ENCODE measurements at regions not wholly inside any gene's neighbourhood (a gene's known extent, or its start where the extent isn't known, plus 50 kb on each side); places are given as distances from the start of the nearest gene placed in this dataset.
A peak's percentile ranks its signal among the peaks of the same experiment; 100 is the strongest.
"Not testable (repeated sequence)": the region's sequence is repeated elsewhere in the genome, so short reads cannot be mapped to it uniquely, and the experiment has no call there.

DNA sequence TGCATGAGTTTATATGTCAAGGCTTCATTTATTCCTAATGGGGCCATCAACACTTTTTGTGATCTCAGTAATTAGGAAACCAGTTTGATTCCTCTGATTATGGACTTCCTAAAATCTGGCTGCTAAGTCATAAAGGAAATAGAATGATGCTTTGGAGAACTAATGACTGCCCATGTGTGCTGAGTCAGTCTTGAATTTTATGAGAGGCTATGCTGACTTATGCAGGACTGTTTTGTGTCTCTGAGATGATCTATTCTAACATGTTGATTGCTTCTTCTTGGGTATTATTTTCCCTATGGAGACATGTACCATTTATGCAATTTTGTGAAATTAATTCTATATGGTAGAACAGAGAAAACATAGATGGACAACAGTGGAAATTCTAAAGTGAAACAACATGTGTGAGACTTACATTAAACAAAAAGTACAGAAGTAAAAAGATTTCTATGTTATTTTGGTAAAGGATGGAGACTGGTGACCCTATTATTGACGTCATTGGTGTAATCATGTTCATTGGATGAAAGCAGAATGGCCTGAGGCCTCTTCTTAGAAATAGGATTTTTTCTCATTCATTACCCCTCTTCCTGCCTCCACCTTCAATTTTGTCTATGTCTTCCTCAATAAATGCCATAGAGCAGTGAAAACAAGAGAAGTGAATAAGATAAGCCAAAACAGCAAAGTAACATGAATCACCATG lies 1658.2 kb upstream of the PIK3C3 start:
- no peaks in the 10 kb centered on the region for H3K36me3 ChIP-seq
- no peak for DNase-seq
- no peaks in the 10 kb centered on the region for H3K9me3 ChIP-seq
- H3K27me3 ChIP-seq: no peaks in the 10 kb centered on the region
- H3K4me3 ChIP-seq: no peak overlapping the region

DNA sequence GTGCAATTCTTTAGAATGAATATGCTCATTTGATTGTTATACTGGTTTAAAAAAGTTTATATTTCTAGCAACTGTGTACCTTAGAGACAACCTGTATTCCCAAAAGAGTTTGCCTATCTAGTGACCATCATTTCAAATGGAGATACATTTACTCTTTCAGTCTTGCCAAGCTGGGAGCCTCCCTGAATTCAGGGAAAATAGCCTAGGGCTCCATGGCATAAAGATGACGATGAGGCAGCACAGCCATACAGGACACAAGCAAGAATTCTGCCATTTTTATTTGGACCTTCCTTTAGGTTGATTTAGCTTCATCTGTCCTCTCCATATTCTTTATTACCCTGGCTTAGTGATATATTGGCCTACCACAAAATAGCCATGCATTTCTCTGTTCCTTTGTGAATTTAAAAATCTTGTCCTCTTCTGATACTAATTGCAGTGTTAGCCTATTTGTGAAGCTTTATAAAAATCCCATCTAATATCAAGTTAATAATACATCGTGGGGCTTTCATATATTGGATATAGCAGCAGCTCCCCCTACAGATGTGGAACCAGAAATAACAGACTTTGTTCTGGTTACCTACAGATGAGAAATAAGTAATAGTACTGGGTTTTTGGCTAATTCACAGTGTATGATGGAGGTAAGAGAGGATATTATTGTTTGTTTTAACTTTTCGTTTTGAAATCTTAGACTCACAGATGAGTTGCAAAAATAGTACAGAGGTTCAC lies 1661.9 kb upstream of the PIK3C3 start:
- Histone ChIP-seq H3K27me3 (no peaks in the 10 kb centered on the region), H3K9me3 (no peaks in the 10 kb centered on the region), H3K4me3 (no peak overlapping the region), H3K36me3 (no peaks in the 10 kb centered on the region)
- DNase-seq: no peak

DNA sequence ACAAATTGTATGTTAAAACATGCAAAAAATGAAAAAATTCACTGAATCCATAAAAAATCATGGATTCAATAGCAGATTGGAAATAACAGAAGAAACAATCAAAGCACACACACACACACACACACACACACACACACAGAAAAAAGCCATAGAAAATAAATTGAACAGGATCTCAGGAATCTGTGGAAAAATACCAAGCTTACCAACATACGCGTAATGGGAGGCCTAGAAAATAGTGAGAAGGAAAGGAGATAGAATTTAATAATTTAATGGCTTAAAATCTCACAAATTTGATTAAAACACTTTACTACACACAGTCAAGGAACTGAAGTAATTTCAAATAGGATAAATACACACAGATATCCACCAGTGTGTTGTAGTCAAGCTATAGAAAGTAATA lies 1671.5 kb upstream of the PIK3C3 start:
- Histone ChIP-seq H3K9me3 (no peaks in the 10 kb centered on the region), H3K4me3 (no peak overlapping the region), H3K36me3 (no peaks in the 10 kb centered on the region), H3K27me3 (no peaks in the 10 kb centered on the region)
- no peak for DNase-seq

DNA sequence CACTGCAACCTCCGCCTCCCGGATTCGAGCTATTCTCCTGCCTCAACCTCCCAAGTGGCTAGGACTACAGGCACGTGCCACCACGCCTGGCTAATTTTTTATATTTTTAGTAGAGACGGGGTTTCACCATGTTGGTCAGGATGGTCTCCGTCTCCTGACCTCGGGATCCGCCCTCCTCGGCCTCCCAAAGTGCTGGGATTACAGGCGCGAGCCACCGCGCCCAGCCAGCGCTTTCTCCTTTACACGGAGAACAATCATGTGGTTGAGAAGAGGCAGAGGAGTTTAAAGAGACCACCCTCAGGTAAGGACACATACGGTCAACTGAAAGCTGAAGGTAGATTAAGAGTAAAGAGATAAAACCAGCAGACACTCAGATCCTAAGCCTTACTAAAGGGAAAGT lies 1673.7 kb upstream of the PIK3C3 start:
- not testable (repeated sequence) for H3K4me3 ChIP-seq, H3K36me3 ChIP-seq, H3K27me3 ChIP-seq, H3K9me3 ChIP-seq, DNase-seq

DNA sequence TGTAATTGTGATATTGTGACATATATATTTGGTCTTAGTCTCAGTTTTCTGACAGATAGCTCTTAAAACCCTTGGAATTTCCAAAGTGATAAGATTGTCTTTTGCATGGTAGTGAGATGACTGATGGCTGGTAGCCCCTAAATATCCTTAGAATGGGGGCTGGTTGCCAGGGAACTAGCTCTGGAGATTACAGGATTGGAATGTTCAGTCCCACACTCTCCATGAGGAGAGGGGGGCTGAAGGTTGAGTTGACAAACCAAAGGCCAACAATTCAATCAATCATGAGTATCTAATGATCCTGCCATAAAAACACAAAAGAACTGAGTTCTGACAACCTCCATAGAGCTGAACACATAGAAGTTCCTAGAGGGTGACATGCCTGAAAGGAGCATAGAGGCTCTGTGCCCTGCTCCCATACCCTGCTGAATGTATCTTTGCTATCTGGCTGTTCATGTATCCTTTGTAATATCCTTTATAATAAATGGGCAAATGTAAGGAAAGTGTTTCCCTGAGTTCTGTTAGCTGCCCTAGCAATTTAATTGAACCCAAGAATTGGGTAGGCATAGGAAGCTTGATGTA lies 1680.3 kb upstream of the PIK3C3 start:
- no peak for DNase-seq
- Histone ChIP-seq H3K36me3 (no peaks in the 10 kb centered on the region), H3K4me3 (no peak overlapping the region), H3K9me3 (no peaks in the 10 kb centered on the region), H3K27me3 (no peaks in the 10 kb centered on the region)

DNA sequence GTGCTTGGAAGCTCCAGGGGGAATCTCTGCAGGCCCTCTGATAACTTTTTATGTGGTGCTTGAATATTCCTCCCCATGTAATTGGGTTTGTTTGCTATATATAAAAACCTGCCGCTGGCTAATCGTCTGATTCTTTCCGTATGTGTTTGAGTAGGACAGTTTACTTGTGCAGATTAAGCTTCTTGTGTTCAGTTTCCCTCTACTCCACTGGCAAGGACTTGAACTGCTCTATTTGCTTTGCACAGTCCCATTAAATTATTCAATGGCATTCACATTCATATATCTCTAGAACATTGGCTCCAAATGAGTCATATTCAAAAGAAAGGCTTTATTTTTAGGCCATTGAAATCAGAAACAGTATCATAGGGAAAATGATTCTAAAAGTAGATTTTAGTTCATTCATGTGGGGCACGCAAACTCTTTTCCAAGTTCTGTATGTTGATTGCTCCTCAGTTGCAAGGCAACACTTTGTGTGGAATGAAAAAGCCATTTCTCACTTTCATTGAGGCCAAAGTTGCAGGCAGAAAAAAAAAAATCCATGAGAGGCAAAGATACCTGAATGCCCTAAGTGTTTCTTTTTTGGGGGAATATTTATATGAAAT lies 1682.3 kb upstream of the PIK3C3 start:
- H3K36me3 ChIP-seq: no peaks in the 10 kb centered on the region
- DNase-seq: no peak
- no peaks in the 10 kb centered on the region for H3K27me3 ChIP-seq
- no peak overlapping the region for H3K4me3 ChIP-seq
- no peaks in the 10 kb centered on the region for H3K9me3 ChIP-seq

DNA sequence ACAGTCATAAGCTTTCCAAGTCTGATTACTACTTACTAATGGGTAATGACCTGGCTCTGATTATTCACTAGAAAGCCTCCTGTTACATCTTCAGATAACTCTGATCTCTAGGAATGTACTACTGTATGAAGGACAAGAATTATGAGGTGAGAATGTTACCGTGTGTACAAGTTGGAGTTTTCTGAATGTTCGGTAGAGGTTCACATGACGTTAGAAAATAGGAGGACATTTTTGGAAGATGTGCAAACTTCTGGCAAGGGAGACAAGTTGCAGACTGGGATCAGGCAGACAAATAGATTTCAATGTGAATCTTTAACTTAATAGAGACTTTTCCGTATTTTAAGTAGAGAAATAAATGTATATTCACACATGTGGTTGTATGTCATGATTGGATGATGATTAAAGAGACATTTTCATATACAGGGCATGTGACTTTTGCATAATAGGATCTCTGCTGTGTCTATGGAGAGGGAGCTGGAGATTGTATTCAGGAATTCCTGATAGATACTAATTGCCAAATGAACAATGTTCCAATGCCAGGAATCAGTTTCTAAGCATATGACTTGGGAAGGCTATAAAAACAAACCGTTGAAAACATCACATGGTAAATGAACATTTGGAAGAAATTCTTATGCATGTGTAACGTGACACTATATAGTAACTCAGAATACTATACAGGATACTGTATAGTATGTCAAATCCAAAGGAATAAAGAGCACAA lies 1695.8 kb upstream of the PIK3C3 start:
- Histone ChIP-seq H3K27me3 (no peaks in the 10 kb centered on the region), H3K4me3 (no peak overlapping the region), H3K9me3 (no peaks in the 10 kb centered on the region), H3K36me3 (no peaks in the 10 kb centered on the region)
- no peak for DNase-seq

DNA sequence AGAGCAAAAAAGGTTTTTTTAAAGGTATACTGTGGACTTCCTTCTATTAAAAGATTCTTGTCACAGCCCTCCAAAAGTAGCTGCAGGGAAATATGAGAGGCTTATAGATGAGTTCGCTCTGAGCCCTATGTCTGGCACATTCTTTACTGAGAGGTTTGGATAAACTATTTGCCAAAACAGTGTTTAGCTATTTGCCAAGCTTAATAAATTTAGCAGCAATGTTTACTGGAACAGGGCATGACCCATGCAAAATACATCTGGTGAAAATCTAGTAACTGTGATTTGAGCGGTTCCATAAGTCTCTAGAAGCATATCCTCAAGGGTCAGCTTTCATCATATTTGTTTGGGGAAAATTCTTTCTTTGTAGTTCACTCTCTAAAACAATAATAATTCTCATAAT lies 1696.7 kb upstream of the PIK3C3 start:
- Histone ChIP-seq H3K36me3 (no peaks in the 10 kb centered on the region), H3K4me3 (no peak overlapping the region), H3K9me3 (no peaks in the 10 kb centered on the region), H3K27me3 (no peaks in the 10 kb centered on the region)
- DNase-seq: peak; percentile 2

DNA sequence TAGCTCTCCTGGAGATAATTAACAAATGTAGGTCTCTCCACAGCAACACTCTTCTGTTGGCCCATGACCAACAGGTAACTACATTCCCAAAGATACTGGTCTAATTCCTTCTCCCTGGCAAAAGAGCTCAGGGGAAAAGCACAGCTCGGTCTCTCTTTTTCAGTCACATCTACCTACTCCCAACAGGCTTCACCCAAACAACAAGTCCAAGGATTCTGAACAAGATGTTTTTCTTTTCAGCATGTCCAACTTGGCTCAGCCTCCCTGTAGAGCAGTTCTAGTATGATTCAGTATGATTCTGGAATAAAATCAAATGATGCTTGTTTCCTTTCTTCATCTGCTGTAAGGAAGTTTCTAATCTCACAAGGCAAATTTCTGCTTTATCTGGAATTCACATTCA lies 1704.8 kb upstream of the PIK3C3 start:
- Histone ChIP-seq H3K27me3 (no peaks in the 10 kb centered on the region), H3K36me3 (no peaks in the 10 kb centered on the region), H3K4me3 (no peak overlapping the region), H3K9me3 (no peaks in the 10 kb centered on the region)
- DNase-seq: peak; percentile 3

DNA sequence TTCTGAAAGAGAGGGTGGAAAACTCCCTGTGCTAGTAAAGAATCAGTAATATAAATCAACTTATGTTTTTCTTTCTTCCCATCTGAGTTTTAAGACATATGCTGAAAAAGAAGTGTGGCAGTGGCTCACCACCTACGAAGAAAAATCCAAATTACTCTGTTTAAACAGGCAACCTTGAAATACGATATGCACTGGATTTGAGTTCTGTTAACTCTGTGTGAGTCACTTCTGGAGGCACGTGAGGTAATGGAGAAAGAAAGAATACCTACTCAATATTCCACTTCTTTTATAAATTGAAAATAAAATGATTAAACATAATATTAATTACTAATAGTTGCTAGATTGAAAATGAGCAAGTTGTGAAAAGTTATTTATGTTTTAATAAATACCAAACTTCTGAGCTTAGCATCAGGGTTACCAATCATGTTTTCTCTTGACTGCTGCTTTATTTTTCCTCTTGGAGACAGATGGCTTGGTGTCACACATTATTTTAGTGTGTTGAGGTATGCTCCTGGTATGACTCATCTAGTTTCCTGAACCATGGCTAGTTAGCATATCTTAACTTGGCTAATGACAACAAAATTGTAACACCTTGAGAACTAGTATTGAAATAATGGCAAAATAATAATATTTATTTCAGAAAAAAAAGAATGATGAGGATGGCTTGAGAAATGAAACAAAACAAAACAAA lies 1705.5 kb upstream of the PIK3C3 start:
- Histone ChIP-seq H3K9me3 (no peaks in the 10 kb centered on the region), H3K36me3 (no peaks in the 10 kb centered on the region), H3K4me3 (no peak overlapping the region), H3K27me3 (no peaks in the 10 kb centered on the region)
- no peak for DNase-seq

DNA sequence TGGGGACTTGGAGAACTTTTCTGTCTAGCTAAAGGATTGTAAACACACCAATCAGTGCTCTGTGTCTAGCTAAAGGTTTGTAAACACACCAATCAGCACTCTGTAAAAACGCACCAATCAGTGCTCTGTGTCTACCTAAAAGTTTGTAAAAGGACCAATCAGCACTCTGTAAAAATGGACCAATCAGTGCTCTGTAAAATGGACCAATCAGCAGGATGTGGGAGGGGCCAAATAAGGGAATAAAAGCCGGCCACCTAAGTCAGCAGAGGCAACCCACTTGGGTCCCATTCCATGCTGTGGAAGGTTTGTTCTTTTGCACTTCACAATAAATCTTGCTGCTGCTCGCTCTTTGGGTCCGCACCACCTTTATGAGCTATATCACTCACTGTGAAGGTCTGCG lies 1709.4 kb upstream of the PIK3C3 start:
- DNase-seq, H3K27me3 ChIP-seq: not testable (repeated sequence)

DNA sequence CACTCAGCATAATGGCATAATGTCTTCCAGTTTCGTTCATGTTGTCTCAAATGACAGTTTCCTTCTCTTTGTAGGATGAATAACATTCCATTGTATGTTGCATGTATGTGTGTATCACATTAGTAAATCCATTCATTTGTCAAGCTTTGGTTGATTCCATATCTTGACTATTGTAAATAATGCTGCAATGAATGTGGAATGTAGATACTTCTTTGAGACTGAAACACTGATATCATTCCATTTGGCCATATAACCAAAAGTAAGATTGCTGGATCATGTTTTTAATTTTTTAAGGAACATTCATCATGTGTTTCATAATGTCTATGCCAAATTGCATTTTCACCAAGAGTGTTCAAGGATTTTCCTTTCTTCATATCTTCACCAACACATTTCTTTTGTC lies 1711.4 kb upstream of the PIK3C3 start:
- no peak for DNase-seq
- Histone ChIP-seq H3K9me3 (no peaks in the 10 kb centered on the region), H3K27me3 (no peaks in the 10 kb centered on the region), H3K36me3 (no peaks in the 10 kb centered on the region), H3K4me3 (no peak overlapping the region)

More for the DNA sequence above, 1709.4 kb upstream of the PIK3C3 start:
- not testable (repeated sequence) for H3K36me3 ChIP-seq, H3K9me3 ChIP-seq, H3K4me3 ChIP-seq

DNA sequence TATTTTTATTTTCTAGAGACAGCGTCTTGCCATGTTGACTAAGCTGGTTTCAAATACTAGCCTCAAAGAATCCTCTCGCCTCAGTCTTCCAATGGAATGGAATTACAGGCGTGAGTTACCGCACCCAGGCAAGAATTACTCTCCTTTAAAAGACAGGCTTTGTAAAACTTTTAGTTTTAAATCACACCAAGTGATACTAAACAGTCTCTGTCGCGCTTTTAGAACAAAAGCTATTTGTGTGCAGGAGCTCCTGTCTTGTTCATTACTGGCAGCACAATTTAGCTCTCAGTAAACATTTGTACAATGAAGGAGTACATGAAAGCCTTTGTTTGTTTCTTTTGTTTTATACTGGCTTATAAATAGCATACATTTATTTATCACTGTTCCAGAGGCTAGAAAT lies 1719.2 kb upstream of the PIK3C3 start:
- no peak for DNase-seq
- H3K4me3 ChIP-seq: no peak overlapping the region
- H3K9me3 ChIP-seq: no peaks in the 10 kb centered on the region
- no peaks in the 10 kb centered on the region for H3K27me3 ChIP-seq
- H3K36me3 ChIP-seq: no peaks in the 10 kb centered on the region

DNA sequence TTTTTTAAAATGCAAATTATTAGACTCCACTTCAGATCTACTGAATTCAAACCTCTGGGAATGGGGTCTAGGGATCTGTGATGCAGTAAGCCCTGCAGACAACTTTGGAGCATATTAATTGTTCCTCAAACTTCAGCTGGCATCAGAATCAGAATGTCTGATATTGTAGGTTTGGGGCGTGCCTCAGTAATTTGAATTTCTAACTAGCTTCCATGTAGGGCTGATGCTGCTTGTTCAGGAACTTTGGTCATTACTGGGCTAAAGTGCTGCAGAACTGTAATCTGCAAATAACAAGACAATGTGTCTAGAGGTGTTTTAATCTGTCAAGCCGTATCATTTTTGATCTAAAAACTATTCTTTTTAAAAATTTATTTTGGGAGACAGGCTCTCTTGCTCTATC lies 1719.7 kb upstream of the PIK3C3 start:
- Histone ChIP-seq H3K4me3 (no peak overlapping the region), H3K27me3 (no peaks in the 10 kb centered on the region), H3K9me3 (no peaks in the 10 kb centered on the region), H3K36me3 (no peaks in the 10 kb centered on the region)
- DNase-seq: no peak

DNA sequence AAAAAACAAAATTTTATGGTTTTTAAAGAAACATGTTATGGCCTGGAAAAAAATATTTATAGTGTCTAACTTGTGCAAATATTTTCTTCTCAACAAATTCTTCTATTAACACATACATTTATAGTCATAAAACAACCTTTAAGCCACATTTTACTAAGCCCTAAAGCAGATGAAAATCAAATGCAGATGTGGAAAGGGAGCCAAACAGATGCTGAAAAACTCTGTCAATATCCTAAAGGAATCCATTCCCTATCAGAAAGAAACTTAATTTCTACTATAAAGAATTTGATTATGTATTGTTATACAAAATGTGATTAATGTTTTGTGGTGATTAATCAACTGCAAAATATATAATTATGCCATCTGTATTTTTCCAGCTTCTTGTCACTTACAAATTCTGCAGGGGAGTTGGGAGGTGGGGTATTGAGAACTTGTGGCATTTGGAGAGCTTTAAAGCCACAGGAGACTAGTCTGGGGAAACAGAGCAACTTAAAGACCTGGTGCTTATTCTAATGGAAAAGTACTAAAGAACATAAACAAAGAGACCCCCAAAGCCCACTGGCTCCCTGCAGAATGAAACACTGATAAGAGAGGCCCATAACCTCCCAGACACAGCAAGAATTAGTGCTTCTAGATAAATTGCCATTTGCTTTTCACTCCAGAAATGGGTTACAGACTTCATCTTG lies 1721.0 kb upstream of the PIK3C3 start:
- no peak for DNase-seq
- H3K4me3 ChIP-seq: no peak overlapping the region
- H3K27me3 ChIP-seq: no peaks in the 10 kb centered on the region
- no peaks in the 10 kb centered on the region for H3K36me3 ChIP-seq
- no peaks in the 10 kb centered on the region for H3K9me3 ChIP-seq

DNA sequence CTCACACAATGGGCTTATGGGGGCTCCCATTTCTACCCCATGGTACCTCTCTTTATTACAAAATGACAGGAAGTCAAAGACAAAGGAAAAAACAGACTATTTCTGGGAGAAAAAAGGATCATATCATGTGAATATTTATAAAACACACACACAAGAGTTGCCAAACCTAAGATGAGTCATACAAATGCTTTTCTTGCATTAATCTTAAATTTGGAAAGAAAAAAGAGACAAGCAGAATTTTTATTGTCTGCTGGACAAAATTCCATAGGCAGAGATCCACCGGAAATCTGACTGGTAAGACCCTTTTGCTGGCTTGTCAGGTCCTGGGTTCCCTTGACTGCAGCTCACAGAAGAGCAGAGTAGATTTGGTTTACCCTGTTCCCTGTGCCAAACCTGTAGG lies 1732.3 kb upstream of the PIK3C3 start:
- Histone ChIP-seq H3K4me3 (no peak overlapping the region), H3K36me3 (no peaks in the 10 kb centered on the region), H3K9me3 (no peaks in the 10 kb centered on the region), H3K27me3 (no peaks in the 10 kb centered on the region)
- peak; percentile 1 for DNase-seq

All from MG63 (cell line).